CD4-positive, alpha-beta T cell (primary cell): ENCODE measurements at regions not wholly inside any gene's neighbourhood (a gene's known extent, or its start where the extent isn't known, plus 50 kb on each side); places are given as distances from the start of the nearest gene placed in this dataset.

Source experiments
- ATAC-seq: fragments of 200-7000 bp; cut with Tn5 transposase; one replicate; pipeline ENCODE4 v1.10.0; 2022; ENCODE audit warnings: mild to moderate bottlenecking; ENCODE audit not compliant: poor library complexity
- CTCF ChIA-PET: fragments of 350-600 bp; sonication (Branson Sonifier 250); formaldehyde crosslinking; loops from one replicate; lab custom pipeline; 2021; ENCODE audit warnings: antibody characterized with exemption, inconsistent platforms; lab: Charles Lee
- POLR2A ChIA-PET: fragments of 350-600 bp; sonication (Branson Sonifier 250); formaldehyde crosslinking; loops from one replicate; lab custom pipeline; 2021; ENCODE audit warnings: antibody characterized with exemption, inconsistent platforms; lab: Charles Lee
- DNase-seq, 14 experiments: peaks; one replicate each; pipeline ENCODE4 v3.0.0-alpha.2; 2013 to 2020; ENCODE audit warnings: mixed read lengths in 2 of 14
- H3K27ac ChIP-seq, 2 donors: one replicate each; pipeline versions ENCODE4 v1.5.1 to v1.7.0; 2013; ENCODE audit warnings: low read length in 2 of 2, low read depth in 1 of 2, mild to moderate bottlenecking in 1 of 2
- H3K27me3 ChIP-seq, 2 experiments: 1 replicate in 1 of 2; 2 replicates in 1 of 2; pipeline versions ENCODE4 v1.6.1 to v1.7.0; 2013; ENCODE audit warnings: low read length in 2 of 2, control low read depth in 1 of 2, mild to moderate bottlenecking in 1 of 2, moderate library complexity in 1 of 2; ENCODE audit not compliant: insufficient read depth in 2 of 2, control insufficient read depth in 1 of 2
- H3K36me3 ChIP-seq: one replicate; pipeline ENCODE4 v1.6.1; 2013; ENCODE audit warnings: low read length, control low read depth; ENCODE audit not compliant: insufficient read depth
- H3K4me1 ChIP-seq: one replicate; pipeline ENCODE4 v1.6.1; 2013; ENCODE audit warnings: low read length, control low read depth; ENCODE audit not compliant: insufficient read depth
- H3K4me3 ChIP-seq: one replicate; pipeline ENCODE4 v1.5.1; 2013; ENCODE audit warnings: mild to moderate bottlenecking, low read length, moderate library complexity
- H3K9me3 ChIP-seq, 2 experiments: 1 replicate in 1 of 2; 2 replicates in 1 of 2; pipeline versions ENCODE4 v1.6.1 to v1.7.0; 2013; ENCODE audit warnings: low read length in 2 of 2, mild to moderate bottlenecking in 2 of 2, control low read depth in 1 of 2, moderate library complexity in 1 of 2; ENCODE audit not compliant: control insufficient read depth in 1 of 2, insufficient read depth in 1 of 2
- H3K27ac Mint-ChIP-seq: one replicate; pipeline ENCODE4 v1.8.0; 2020; ENCODE audit warnings: mixed read lengths
- H3K27me3 Mint-ChIP-seq: one replicate; pipeline ENCODE4 v1.8.0; 2021; ENCODE audit warnings: mixed read lengths
- H3K36me3 Mint-ChIP-seq: one replicate; pipeline ENCODE4 v1.8.0; 2021; ENCODE audit warnings: low read depth, mixed read lengths
- H3K4me1 Mint-ChIP-seq: one replicate; pipeline ENCODE4 v1.8.0; 2021; ENCODE audit warnings: low read depth, mixed read lengths
- H3K4me3 Mint-ChIP-seq: one replicate; pipeline ENCODE4 v1.8.0; 2020; ENCODE audit warnings: mild to moderate bottlenecking, mixed read lengths
- H3K9me3 Mint-ChIP-seq: one replicate; pipeline ENCODE4 v1.8.0; 2020; ENCODE audit warnings: mixed read lengths
- CTCF ChIP-seq: fragments of 200-600 bp; IDR thresholded peaks from one replicate; pipeline ENCODE4 v1.8.0; 2022; ENCODE audit warnings: antibody characterized with exemption, mild to moderate bottlenecking
- intact Hi-C, 2 experiments: fragments of 100-400 bp; cut with DNase I in 1 of 2; cut with micrococcal nuclease in 1 of 2; formaldehyde crosslinking; loops; one replicate each; pipeline versions ENCODE4 v1.15.1 to v1.9.0; 2023 to 2025; cut with DNase I, micrococcal nuclease

GRCh38 chr3:76122007-76122406, 336.7 kb upstream of the ZNF717 start:
- H3K9me3 Mint-ChIP-seq: peaks cover 14% of the 10 kb centered on the region
- no peaks in the 10 kb centered on the region for H3K27me3 ChIP-seq
- no peaks in the 10 kb centered on the region for H3K36me3 ChIP-seq
- ChIA-PET POLR2A (no interaction called here), CTCF (no interaction called here)
- H3K27me3 Mint-ChIP-seq: no peaks in the 10 kb centered on the region
- H3K4me3 Mint-ChIP-seq: no peak overlapping the region
- no peak for ATAC-seq
- no peak overlapping the region for H3K27ac ChIP-seq
- H3K27ac Mint-ChIP-seq: no peak overlapping the region
- no peaks in the 10 kb centered on the region for H3K4me1 ChIP-seq
- no peak for DNase-seq
- no peak for TF ChIP-seq CTCF
- no peak overlapping the region for H3K4me3 ChIP-seq
- intact Hi-C loops: no loop called here
- H3K36me3 Mint-ChIP-seq: no peaks in the 10 kb centered on the region
- peaks cover 0 to 9% of the 10 kb centered on the region in 2 experiments for H3K9me3 ChIP-seq
- H3K4me1 Mint-ChIP-seq: no peaks in the 10 kb centered on the region

- no peak overlapping the region for H3K27ac ChIP-seq
- H3K27me3 ChIP-seq: no peaks in the 10 kb centered on the region
- Mint-ChIP-seq H3K4me1 (no peaks in the 10 kb centered on the region), H3K9me3 (no peaks in the 10 kb centered on the region), H3K27ac (no peak overlapping the region), H3K4me3 (no peak overlapping the region), H3K27me3 (no peaks in the 10 kb centered on the region), H3K36me3 (no peaks in the 10 kb centered on the region)
- no peak for TF ChIP-seq CTCF
- no peaks in the 10 kb centered on the region for H3K36me3 ChIP-seq
- intact Hi-C loops: no loop called here
- H3K4me3 ChIP-seq: no peak overlapping the region
- DNase-seq (no peak), ATAC-seq (no peak)
- H3K4me1 ChIP-seq: no peaks in the 10 kb centered on the region
- peaks cover 0 to 4% of the 10 kb centered on the region in 2 experiments for H3K9me3 ChIP-seq
- POLR2A ChIA-PET: no interaction called here
- CTCF ChIA-PET: no interaction called here
These were observed 344.1 kb upstream of the ZNF717 start for GRCh38 chr3:76129441-76129840.

- Mint-ChIP-seq H3K27ac (no peak overlapping the region), H3K4me1 (no peaks in the 10 kb centered on the region), H3K4me3 (no peak overlapping the region), H3K9me3 (no peaks in the 10 kb centered on the region), H3K27me3 (no peaks in the 10 kb centered on the region), H3K36me3 (no peaks in the 10 kb centered on the region)
- no peaks in the 10 kb centered on the region for H3K4me1 ChIP-seq
- no peak overlapping the region for H3K27ac ChIP-seq
- H3K36me3 ChIP-seq: no peaks in the 10 kb centered on the region
- ChIA-PET CTCF (no interaction called here), POLR2A (no interaction called here)
- H3K27me3 ChIP-seq: no peaks in the 10 kb centered on the region
- H3K9me3 ChIP-seq: no peaks in the 10 kb centered on the region
- DNase-seq (no peak), ATAC-seq (no peak)
- intact Hi-C loops: no loop called here
- no peak overlapping the region for H3K4me3 ChIP-seq
- no peak for TF ChIP-seq CTCF
These were observed 346.2 kb upstream of the ZNF717 start for GRCh38 chr3:76131396-76132153.
